IMR-90 (cell line): ENCODE measurements at regions not wholly inside any gene's neighbourhood (a gene's known extent, or its start where the extent isn't known, plus 50 kb on each side); places are given as distances from the start of the nearest gene placed in this dataset.

Experiments
- CTCF ChIP-seq: conservative IDR thresholded peaks from 2 replicates; pipeline ENCODE4 v1.5.1; 2012; ENCODE audit warnings: mild to moderate bottlenecking, low read depth, low read length, improper control_type of control experiment
- MAFK ChIP-seq: IDR thresholded peaks from 2 replicates; pipeline ENCODE4 v1.6.1; 2012; ENCODE audit warnings: low read depth, low read length, improper control_type of control experiment

GRCh38 chr6:43887906-43888683 is 118.1 kb downstream of the VEGFA start:
- no peak for TF ChIP-seq CTCF
- no peak for TF ChIP-seq MAFK
